ENCODE measurements at regions not wholly inside any gene's neighbourhood (a gene's known extent, or its start where the extent isn't known, plus 50 kb on each side); places are given as distances from the start of the nearest gene placed in this dataset.
"Not testable (repeated sequence)": the region's sequence is repeated elsewhere in the genome, so short reads cannot be mapped to it uniquely, and the experiment has no call there.

DNA sequence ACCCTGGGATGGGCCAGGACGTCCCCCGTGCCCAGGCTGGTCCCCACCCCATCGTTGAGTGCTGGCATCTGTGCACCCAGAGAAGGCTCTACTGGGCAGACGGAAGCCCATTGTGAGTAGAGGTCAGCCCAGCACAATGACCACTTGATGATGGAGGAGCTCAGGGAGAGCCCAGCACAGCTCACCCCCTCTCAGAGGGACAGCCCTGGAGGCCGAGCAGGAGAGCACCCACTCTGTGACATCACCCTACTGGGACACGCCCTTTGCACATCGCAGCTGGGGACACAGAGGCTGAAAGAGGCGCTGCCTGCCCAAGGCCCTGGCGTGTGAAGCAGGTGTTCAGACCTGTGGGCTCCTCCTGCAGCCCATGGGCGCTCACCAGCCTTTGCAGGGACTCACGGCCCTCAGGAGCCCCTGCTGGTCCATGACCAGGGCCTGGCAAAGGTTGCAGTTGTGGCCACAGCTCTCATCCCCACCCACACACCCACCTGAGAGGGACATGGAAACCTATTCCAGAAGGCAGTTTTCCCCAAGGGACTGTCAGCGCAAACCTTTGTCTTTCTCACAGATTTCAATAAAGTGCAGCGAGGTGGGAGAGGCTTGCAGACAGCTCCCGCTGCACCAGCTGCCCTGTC is 67.2 kb upstream of the PPP2R2D start:
- Histone ChIP-seq H3K27me3 (no peaks in the 10 kb centered on the region), H3K9me3 (no peaks in the 10 kb centered on the region), H3K4me1 (no peaks in the 10 kb centered on the region), H3K4me3 (ENCODE audit: low read depth, low read length) (no peak overlapping the region), H3K36me3 (no peaks in the 10 kb centered on the region)
- no peak for DNase-seq
- TF ChIP-seq, protein P1, sequence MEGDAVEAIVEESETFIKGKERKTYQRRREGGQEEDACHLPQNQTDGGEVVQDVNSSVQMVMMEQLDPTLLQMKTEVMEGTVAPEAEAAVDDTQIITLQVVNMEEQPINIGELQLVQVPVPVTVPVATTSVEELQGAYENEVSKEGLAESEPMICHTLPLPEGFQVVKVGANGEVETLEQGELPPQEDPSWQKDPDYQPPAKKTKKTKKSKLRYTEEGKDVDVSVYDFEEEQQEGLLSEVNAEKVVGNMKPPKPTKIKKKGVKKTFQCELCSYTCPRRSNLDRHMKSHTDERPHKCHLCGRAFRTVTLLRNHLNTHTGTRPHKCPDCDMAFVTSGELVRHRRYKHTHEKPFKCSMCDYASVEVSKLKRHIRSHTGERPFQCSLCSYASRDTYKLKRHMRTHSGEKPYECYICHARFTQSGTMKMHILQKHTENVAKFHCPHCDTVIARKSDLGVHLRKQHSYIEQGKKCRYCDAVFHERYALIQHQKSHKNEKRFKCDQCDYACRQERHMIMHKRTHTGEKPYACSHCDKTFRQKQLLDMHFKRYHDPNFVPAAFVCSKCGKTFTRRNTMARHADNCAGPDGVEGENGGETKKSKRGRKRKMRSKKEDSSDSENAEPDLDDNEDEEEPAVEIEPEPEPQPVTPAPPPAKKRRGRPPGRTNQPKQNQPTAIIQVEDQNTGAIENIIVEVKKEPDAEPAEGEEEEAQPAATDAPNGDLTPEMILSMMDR (IDR thresholded peaks at IDR 0.05; ENCODE audit: low read depth, low read length) = no peak

DNA sequence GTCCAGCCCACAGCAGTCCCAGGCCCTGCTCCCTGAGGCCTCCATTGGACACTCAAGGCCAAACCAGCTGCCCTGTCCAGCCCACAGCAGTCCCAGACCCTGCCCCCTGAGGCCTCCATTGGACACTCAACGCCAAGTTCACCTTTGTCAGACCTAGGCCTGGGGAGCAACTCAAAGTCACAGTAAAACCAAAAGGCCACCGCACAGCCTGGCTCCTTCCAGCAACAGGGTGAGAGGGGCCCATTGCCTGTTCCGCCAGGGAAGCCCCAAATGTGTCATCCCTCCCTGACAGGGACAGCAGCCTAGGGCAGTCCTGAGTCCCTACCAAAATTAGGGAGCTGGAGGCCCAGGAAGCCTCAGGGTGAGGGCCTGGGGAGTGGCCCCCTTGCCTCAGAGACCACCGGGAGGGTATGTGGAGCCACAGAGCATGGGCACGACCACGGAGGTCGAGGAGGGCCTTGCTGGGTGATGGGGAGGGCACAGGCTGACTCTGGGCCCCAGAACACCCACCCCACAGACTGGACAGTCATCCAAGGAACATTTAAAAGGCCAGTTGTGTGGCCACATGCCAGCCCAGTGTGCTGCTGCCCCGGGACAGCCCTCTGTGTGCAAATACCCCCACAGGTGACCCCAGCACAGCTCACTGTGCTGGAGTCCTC is 66.5 kb upstream of the PPP2R2D start:
- H3K4me1 ChIP-seq = no peaks in the 10 kb centered on the region
- no peak overlapping the region for H3K4me3 ChIP-seq (ENCODE audit: low read depth, low read length)
- no peaks in the 10 kb centered on the region for H3K9me3 ChIP-seq
- no peaks in the 10 kb centered on the region for H3K27me3 ChIP-seq
- TF ChIP-seq, protein P1 (IDR thresholded peaks at IDR 0.05; ENCODE audit: low read depth, low read length) = no peak
- no peaks in the 10 kb centered on the region for H3K36me3 ChIP-seq
- no peak for DNase-seq

- Histone ChIP-seq H3K9me3 (no peaks in the 10 kb centered on the region), H3K4me3 (ENCODE audit: low read depth, low read length) (no peak overlapping the region), H3K27me3 (no peaks in the 10 kb centered on the region), H3K36me3 (no peaks in the 10 kb centered on the region), H3K4me1 (no peaks in the 10 kb centered on the region)
- DNase-seq = no peak
- TF ChIP-seq, protein P1 (IDR thresholded peaks at IDR 0.05; ENCODE audit: low read depth, low read length) = no peak
These were observed 61.7 kb upstream of the PPP2R2D start for GRCh38 chr10:131838966-131839742.

DNA sequence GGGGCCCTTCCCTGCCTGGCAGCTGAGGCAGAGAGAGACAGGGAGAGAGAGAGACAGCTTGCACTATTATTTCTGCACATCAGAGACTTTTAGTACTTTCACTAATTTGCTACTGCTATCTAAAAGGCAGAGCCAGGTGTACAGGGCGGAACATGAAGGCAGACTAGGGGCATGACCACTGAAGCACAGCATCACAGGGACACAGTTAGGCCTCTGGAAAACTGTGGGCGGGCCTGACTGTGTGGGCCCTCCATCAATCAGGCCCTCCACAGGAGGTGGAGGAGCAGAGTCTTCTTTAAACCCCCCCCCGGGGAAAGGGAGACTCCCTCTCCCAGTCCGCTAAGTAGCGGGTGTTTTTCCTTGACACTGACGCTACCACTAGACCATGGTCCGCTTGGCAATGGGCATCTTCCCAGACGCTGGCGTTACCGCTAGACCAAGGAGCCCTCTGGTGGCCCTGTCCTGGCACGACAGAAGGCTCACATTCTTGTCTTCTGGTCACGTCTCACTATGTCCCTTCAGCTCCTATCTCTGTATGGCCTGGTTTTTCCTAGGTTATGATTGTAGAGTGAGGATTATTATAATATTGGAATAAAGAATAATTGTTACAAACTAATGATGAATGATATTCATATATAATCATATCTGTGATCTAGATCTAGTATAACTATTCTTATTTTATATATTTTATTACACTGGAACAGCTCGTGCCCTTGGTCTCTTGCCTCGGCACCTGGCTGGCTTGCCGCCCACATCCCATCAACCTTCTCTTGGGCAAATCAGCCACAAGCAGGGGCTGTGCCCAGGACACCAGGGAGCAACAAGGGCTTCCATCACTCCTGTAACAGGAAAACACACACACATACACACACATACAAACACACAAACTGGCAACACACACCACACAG is 60.7 kb upstream of the PPP2R2D start:
- TF ChIP-seq, protein P1 (IDR thresholded peaks at IDR 0.05; ENCODE audit: low read depth, low read length) = 0 out of 2 replicates have a peak, but pooled peaks have one; percentile 11
- not testable (repeated sequence) for H3K4me1 ChIP-seq; H3K9me3 ChIP-seq; H3K36me3 ChIP-seq; H3K27me3 ChIP-seq; H3K4me3 ChIP-seq (ENCODE audit: low read depth, low read length)
- peak; percentile 8 for DNase-seq

DNA sequence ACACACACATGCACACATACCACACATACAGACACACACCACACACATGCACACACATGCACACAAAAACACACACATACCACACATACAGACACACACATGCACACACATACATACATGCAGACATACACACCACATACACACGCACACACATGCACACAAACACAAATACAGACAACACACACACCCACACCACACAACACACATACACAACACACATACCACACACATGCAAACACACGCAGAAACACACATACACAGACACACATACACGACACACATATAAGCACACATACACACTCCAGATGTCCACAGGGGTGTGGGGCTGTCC is 60.1 kb upstream of the PPP2R2D start:
- Histone ChIP-seq H3K4me1 (no peaks in the 10 kb centered on the region), H3K36me3 (no peaks in the 10 kb centered on the region), H3K27me3 (no peaks in the 10 kb centered on the region), H3K4me3 (ENCODE audit: low read depth, low read length) (no peak overlapping the region), H3K9me3 (no peaks in the 10 kb centered on the region)
- TF ChIP-seq, protein P1 (IDR thresholded peaks at IDR 0.05; ENCODE audit: low read depth, low read length) = no peak
- no peak for DNase-seq

All from BE2C (cell line).